ENCODE measurements at regions not wholly inside any gene's neighbourhood (a gene's known extent, or its start where the extent isn't known, plus 50 kb on each side); places are given as distances from the start of the nearest gene placed in this dataset.

DNA sequence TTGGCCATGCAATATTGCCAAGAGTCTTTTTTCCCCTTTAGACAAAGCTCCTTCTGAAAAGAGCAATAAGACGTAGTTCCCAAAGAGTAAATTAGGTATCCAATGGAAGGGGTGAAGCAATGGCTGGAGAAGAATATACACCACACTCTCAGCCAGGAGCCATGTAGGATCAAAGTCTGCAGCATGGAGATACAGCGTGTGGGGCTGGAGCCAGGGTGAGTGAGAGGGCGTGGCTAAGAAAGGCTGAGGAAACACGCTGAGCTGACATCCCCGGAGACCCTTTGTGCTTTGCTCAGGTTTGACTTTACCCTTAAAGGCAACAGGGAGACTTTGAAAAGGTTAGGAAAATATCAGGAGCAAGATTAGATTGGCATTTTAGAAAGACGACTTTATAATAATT is 87.1 kb upstream of the ELL2 start:
- intact Hi-C loops (cut with micrococcal nuclease): no loop called here

DNA sequence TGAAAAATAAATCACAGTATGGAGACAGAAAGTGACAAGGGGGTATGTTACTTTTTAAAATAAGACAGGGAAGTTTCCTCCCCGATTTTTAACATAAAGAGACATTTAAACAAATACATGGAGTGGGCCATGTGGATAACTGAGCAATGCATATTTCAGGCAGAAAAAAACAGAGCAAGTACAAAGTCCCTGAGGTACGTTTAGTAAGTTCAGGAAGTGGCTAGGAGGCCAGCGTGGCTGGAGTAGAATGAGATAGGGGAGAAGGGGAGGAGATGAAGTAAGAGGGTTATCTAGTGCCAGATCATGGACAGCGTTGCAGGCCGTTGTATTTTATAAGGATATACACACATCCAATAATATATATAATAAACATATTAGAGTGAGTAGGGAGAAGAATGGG is 84.2 kb upstream of the ELL2 start:
- intact Hi-C loops (cut with micrococcal nuclease): no loop called here

DNA sequence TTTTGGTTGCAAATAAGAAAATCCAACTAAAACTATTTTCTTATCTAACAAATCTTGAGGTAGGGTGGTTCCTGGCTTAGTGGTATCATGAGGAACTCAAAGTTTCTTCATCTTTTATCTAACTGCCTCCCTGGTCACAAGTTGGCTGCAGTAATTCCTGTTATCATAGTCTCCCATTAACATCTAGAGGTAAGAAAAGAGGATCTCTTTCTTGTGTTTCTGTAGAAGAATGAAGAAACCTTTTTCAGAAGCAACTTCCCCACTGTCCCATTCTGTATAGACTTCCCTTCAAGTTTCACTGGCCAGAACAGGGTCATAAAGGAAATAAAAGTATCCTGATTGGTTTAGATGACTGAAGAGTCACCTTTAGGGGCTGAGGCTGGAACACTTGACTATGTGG is 81.8 kb upstream of the ELL2 start:
- intact Hi-C loops (cut with micrococcal nuclease): no loop called here

DNA sequence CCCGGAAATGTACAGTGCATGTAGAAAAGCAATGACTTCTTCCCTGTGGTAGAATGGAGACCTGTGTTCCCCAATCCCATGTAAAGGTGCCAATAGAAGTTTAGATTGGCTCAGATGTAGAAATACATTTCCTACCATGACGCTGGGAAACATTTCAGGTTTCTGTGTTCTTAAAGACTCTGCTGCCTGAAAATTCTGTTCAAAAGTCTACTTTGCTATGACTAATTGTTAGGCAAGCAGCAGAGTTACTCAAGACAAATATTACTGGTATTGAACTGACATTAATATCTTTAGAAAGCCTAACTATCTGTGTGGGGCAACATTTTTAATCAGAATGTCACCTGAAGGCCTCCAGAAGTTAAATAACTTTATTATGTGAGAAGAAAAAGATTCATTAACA is 75.5 kb upstream of the ELL2 start:
- intact Hi-C loops (cut with micrococcal nuclease): no loop called here

DNA sequence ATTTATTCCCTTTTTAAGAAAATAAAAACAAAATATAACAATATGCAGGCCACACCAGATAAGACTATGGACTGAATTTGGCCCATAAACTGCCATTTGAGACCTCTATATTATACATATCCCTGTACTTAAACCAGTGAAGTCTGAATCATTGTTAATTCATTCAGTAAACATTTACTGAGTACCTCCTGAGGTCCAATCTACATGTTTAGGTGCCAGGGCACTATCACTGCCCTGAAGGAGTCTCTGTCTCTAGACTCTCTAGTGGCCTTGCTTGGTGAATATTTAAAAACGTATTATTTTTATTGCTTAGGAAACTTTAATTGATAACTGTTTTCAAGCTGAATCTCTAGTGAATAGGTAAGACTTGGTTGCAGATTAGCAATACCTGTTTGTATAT is 74.7 kb upstream of the ELL2 start:
- intact Hi-C loops (cut with micrococcal nuclease): no loop called here

DNA sequence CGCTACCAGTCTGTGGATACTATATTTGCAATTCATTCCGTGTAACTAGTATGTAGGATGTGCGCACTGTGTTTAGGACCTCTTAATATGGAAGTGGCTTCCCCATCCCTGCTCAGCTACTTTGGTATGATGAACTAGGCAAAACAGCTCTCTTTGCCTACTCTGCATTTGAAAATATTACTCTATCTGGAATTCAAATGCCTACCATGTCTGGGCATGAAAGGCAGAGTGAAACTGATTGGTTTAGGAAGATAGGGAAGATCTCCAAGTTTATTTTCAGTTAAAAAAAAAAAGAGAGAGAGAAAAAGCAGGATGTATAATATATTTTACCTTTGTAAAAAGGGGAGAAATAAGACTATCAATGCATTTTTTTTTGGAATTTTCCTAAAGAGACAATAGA is 74.1 kb upstream of the ELL2 start:
- intact Hi-C loops (cut with micrococcal nuclease): no loop called here

DNA sequence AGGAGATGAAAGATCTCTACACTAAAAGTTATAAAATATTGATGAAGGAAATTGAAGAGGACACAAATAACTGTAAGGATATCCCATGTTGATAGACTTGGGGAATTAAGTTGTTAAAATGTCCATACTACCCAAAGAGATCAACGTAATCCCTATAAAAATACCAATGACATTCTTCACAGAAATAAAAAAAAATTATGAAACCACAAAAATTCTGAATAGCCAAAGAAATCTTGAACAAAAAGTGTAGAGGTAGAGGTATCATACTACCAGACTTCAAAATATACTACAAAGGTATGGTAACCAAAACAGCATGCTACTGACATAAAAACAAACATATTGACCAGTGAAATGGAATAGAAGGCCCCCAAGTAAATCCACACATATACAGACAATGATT is 71.5 kb upstream of the ELL2 start:
- intact Hi-C loops (cut with micrococcal nuclease): no loop called here

DNA sequence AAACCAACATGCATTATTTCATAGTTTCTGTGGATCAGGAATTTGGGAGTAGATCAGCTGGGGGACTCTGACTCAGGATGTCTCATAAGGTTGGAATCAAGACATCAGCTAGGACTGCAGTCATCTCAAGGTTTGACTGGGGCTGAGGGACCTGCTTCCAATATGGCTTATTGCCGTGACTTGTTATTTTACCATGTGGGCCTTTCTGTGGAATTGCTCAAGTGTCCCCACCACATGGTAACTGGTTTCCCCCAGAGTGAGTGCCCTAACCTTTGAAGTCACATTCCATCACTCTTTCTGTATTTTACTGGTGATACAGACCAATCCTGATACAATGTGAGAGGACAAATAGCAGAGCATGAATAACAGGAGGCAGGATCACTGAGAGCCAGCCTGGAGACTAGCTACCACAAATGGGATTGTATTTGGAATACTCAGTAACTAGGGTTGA is 70.2 kb upstream of the ELL2 start:
- intact Hi-C loops (cut with micrococcal nuclease): no loop called here

DNA sequence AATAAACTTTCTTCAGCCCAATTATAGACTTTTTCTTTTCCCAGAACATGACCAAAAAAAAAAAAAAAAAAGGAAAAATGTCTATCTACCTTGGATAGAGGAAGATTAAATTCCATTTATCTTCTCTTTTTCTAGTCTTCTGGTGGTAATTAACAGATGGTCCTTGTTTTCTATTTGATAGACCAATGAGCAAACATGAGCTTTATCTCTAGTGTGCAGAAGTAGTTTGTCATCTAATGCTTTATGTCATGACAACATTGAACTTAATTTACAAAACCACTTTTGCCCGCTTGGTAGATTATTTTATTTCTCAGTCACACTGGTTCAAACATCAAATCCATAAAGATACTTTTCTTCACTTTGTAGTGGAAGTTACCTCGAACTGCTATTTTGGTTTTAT is 69.5 kb upstream of the ELL2 start:
- intact Hi-C loops (cut with micrococcal nuclease): no loop called here

DNA sequence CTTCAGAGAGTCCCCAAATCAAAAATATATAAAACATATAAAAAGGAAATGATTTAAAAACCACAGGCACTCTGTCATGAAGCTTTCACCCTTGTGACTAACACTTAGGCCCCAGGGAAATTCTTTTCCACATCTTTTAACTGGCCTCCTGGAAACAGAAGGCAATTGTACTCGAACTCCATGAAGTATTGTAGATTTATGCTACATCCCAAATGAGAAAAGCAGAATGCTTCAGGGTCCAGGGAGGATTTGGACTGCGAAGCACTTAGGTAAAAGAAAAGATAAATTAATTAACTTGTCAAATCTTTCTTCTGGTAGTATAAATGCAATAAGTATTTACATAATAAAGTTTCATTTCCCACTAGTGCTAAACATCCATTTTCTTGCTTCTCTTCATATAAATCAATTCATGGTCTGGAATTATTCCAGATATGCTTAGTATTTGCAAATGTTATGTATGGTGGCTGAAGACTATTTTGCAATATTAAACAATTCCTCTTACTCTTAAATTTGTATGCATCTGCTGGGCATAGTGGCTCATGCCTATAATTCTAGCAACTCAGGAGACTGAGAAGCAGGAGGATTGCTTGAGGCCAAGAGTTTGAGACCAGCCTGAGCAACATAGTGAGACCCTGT is 64.9 kb upstream of the ELL2 start:
- intact Hi-C loops (cut with micrococcal nuclease): no loop called here

DNA sequence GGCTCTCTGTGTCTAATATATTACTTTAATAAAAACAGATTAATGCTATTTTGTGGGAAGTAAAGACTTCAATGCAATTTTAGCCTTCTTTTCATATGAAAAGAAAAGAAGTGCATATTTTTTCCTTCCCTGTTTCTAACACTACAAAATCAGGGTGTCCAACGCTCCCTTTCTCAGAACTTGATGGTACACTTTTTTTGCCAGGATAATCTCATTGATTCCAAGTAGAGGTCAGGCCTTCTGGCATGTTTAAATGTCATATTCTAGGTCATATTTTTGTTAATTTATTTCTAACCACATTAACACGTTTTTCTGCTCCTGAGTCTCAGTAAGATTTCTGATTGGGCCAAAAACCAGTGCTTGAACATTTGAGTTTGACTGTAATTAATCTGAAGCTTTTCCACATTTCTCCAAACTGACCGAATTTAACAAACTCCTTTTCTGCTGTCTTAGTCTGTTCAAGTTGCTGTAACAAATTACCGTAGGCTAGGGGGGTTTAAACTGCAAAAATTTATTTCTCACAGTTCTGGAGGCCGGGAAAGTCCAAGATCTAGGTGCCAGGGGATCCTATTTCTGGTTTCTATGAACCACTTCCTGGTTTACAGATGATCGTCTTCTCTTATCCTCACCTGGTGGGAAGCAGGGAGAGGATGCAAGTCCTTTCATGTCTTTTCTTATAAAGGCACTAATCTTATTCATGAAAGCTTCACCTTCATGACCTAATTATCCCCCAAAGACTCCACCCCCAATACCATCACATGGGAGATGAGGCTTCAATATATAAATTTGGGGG is 63.2 kb upstream of the ELL2 start:
- intact Hi-C loops (cut with micrococcal nuclease): no loop called here

DNA sequence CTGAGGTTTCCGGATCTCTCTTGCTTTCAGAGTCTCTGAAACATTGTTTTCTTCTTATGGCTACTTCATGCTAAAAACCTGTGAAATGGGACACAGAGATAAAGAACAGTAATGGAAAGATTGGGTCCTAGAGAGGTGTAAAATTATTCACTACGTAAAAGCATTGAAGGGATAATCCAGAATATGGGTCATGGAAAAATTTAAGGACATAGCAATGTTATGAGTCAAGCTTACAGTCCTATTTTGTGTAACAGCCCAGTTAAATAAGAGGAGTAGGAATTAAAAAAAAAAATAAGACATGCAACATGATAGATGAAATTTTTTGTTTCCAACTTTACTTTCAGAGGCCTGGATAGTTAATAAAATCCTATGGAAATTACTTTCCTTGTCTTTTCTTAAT is 61.9 kb upstream of the ELL2 start:
- intact Hi-C loops (cut with micrococcal nuclease): no loop called here

DNA sequence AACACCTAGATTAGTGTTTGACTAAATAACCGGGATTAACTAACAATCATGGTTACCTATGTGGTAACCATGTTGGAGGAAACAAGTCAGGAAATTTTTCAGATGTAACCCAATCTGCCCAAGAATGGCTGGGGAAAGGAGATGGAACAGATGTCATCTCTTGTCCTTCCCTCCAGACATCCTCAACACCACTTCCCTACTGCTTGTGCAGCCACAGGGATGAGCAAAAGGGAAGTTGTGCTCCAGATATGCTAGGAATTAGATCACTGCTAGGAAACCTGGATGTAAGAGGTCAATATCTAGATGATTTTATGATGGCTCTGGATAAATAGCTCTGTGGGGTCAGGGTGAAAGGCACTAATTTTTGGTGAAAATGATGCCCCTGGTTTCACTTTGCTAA is 61.3 kb upstream of the ELL2 start:
- intact Hi-C loops (cut with micrococcal nuclease): no loop called here

DNA sequence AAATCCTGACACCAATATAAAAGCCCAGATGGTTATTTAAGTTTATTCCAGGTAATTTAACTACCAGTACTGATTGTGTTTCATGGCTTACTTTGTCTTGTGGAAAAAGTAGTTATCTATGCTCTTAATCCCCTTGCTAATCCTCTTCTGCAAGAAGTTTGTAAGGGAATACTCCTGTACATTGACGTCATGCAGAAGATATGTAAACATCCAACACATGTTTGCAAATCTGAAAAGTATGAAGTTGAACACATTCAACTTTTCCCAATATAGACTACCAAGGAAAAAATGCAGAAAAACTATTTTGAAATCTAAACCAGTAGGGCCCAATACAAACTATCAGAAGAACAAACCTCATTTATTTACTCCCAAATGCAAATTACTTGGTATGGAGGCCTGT is 56.3 kb upstream of the ELL2 start:
- intact Hi-C loops (cut with micrococcal nuclease): no loop called here

DNA sequence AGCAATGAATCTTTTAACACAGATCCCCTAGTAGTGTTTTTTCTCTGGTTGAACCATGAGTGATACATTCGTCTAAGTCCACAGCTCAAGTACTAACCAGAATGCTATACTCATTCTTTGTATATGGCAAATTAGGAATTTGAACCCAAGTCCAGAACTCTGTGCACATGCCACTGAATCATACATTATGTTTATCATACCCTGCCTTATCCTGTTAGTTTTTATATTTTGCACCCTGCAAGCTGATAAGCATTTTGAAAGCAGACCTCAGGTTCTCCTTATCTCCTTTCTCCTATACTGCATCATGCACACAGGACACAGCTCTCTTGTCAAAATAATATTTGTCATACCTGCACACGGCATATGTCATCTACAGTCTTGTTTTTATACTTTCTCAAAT is 54.6 kb upstream of the ELL2 start:
- intact Hi-C loops (cut with micrococcal nuclease): no loop called here

DNA sequence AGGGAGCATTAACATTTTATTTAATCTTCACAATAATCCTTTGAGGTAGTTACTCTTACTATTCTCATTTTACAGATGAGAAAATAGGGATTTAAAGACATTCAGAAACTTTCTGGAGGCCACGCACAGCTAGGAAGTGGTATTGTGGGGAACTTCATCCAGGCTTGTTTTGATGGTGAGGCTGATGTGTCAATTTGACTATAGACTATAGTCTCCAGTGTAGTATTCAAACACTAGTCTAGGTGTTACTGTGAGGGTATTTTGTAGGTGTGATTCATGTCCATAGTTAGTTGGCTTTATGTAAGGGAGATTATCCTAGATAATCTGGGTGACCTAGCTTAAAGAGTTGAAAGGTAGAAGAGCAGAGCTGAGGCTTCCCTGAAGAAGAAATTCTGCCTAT is 54.1 kb upstream of the ELL2 start:
- intact Hi-C loops (cut with micrococcal nuclease): no loop called here

DNA sequence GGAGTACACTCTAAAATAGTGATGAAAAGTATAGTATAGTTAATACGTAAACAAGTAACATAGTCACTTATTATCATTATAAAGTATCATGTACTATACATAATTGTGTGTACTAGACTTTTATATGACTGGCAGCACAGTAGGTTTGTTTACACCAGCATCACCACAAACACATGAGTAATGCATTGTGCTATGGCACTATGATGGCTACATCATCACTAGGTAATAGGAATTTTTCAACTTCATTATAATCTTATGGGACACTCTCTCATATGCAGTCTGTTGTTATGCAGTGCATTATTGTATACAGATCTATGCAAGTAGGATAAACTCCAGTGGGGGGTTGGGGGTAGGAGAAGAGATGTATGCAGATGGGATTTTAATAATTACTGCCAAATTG is 52.7 kb upstream of the ELL2 start:
- intact Hi-C loops (cut with micrococcal nuclease): no loop called here

DNA sequence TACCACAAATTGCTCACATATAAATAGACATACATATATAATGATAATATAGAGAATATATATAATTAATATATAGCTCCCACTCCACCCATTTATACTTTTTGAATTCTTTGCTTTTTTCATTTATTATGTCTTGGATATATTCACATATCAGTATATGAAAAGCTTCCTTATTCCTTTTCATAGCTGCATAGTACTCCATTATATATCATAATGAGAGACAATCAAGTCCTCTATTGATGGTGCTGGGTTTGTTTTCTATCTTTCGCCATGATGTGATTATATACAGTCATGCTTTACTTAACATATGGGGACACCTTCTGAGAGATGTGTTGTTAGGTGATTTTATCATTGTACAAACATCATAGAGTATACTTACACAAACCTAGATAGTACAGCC is 51.6 kb upstream of the ELL2 start:
- intact Hi-C loops (cut with micrococcal nuclease): no loop called here

DNA sequence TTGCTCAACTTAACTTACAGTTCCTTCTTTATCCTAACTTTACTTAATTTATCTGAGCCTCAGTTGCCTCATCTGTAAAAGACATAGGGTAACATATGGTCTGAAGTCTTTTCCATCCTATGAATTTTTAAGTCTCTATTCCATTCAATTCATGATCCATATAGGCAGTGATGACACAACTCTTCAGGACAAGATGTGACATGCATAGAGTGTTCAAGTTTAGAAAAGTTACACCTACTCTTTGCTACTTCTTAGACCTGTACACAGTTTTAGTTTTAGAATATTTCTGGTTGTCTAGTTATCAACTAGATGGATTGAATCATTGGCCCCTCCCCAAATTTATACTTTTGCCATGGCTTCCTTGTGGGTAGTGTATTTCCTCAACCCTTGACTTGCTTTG is 50.7 kb upstream of the ELL2 start:
- intact Hi-C loops (cut with micrococcal nuclease): no loop called here
